PFSK-1 (cell line): ENCODE measurements at regions not wholly inside any gene's neighbourhood (a gene's known extent, or its start where the extent isn't known, plus 50 kb on each side); places are given as distances from the start of the nearest gene placed in this dataset.

ENCODE experiments used
- FOXP2 ChIP-seq: optimal IDR thresholded peaks from 2 replicates; pipeline ENCODE3; 2011; ENCODE audit warnings: borderline replicate concordance, control low read depth, inconsistent platforms; ENCODE audit not compliant: insufficient read depth; ENCODE audit errors: extremely low read length, extremely low read depth
- POLR2AphosphoS5 ChIP-seq: IDR thresholded peaks from 2 replicates; pipeline ENCODE4 v1.6.1; 2012; ENCODE audit warnings: low read depth, mild to moderate bottlenecking, control low read depth, low read length, moderate library complexity
- REST ChIP-seq, 2 experiments: IDR thresholded peaks; 2 replicates each; pipeline versions ENCODE4 v1.6.1 to v1.8.0; 2011 to 2012; ENCODE audit warnings: low read depth in 2 of 2, low read length in 2 of 2, control low read depth in 1 of 2, inconsistent platforms in 1 of 2, mild to moderate bottlenecking in 1 of 2, moderate library complexity in 1 of 2; ENCODE audit not compliant: insufficient read depth in 1 of 2
- SIN3A ChIP-seq: IDR thresholded peaks from 2 replicates; pipeline ENCODE4 v1.6.1; 2012; ENCODE audit warnings: mild to moderate bottlenecking, low read length, moderate library complexity, borderline replicate concordance; ENCODE audit not compliant: insufficient read depth
- TAF1 ChIP-seq: IDR thresholded peaks from 2 replicates; pipeline ENCODE4 v1.6.1; 2012; ENCODE audit warnings: low read length, control low read depth, borderline replicate concordance; ENCODE audit not compliant: insufficient read depth

GRCh38 chr3:16069149-16069922, 105.1 kb upstream of the GALNT15 start:
- TF ChIP-seq REST (IDR thresholded peaks at IDR 0.05; ENCODE audit: insufficient read depth in 1 of 2, low read depth in 2 of 2, low read length in 2 of 2) (no peak), FOXP2 (no peak), TAF1 (no peak), SIN3A (no peak), POLR2AphosphoS5 (no peak)

GRCh38 chr3:16070707-16071106, 103.8 kb upstream of the GALNT15 start:
- TF ChIP-seq SIN3A (no peak), REST (IDR thresholded peaks at IDR 0.05; ENCODE audit: insufficient read depth in 1 of 2, low read depth in 2 of 2, low read length in 2 of 2) (no peak), TAF1 (no peak), POLR2AphosphoS5 (no peak), FOXP2 (no peak)

- TF ChIP-seq FOXP2 (no peak), REST (IDR thresholded peaks at IDR 0.05; ENCODE audit: insufficient read depth in 1 of 2, low read depth in 2 of 2, low read length in 2 of 2) (no peak), SIN3A (no peak), TAF1 (no peak), POLR2AphosphoS5 (no peak)
Observed at GRCh38 chr3:16071206-16071605, 103.3 kb upstream of the GALNT15 start.

- TF ChIP-seq POLR2AphosphoS5: no peak
- no peak for TF ChIP-seq REST (IDR thresholded peaks at IDR 0.05; ENCODE audit: insufficient read depth in 1 of 2, low read depth in 2 of 2, low read length in 2 of 2)
- TF ChIP-seq FOXP2: no peak
- TF ChIP-seq SIN3A: no peak
Observed at GRCh38 chr3:16072420-16073110, 101.9 kb upstream of the GALNT15 start.
